ENCODE measurements at regions not wholly inside any gene's neighbourhood (a gene's known extent, or its start where the extent isn't known, plus 50 kb on each side); places are given as distances from the start of the nearest gene placed in this dataset.

GRCh38 chr5:104081232-104081631, 518.6 kb upstream of the NUDT12 start:
- TF ChIP-seq INSM2 (tag by site-specific recombination; IDR thresholded peaks at IDR 0.05): no peak
- no peak for TF ChIP-seq CTCF (tag by site-specific recombination; IDR thresholded peaks at IDR 0.05)
- no peak for TF ChIP-seq ZNF785 (tag by site-specific recombination; IDR thresholded peaks at IDR 0.05)
- no peak for TF ChIP-seq ZNF214 (tag by site-specific recombination; IDR thresholded peaks at IDR 0.05; ENCODE audit: borderline replicate concordance)
- TF ChIP-seq WT1 (tag by site-specific recombination; IDR thresholded peaks at IDR 0.05): no peak
- TF ChIP-seq ZFP69B (tag by site-specific recombination; IDR thresholded peaks at IDR 0.05): no peak
- no peak for TF ChIP-seq ZNF132 (tag by site-specific recombination; IDR thresholded peaks at IDR 0.05; ENCODE audit: borderline replicate concordance)
- no peak for TF ChIP-seq ZBTB21 (tag by site-specific recombination; IDR thresholded peaks at IDR 0.05)

Data from HEK293 (cell line).